Pulmonary artery endothelial cell (primary cell): ENCODE measurements at regions not wholly inside any gene's neighbourhood (a gene's known extent, or its start where the extent isn't known, plus 50 kb on each side); places are given as distances from the start of the nearest gene placed in this dataset.

Experiments used
- DNase-seq: peaks from one replicate; pipeline ENCODE4 v3.0.0-alpha.2; 2011; ENCODE audit warnings: low read depth, low spot score

GRCh38 chr13:80284290-80284689, 56.6 kb downstream of the SPRY2 start:
- DNase-seq: no peak

- DNase-seq: no peak
Observed at GRCh38 chr13:80278706-80279105, 62.2 kb downstream of the SPRY2 start.

- peak; percentile 74 for DNase-seq
Observed at GRCh38 chr13:80276371-80277289, 64.3 kb downstream of the SPRY2 start.

- DNase-seq: no peak
Observed at GRCh38 chr13:80274643-80275042, 66.3 kb downstream of the SPRY2 start.

- no peak for DNase-seq
Observed at GRCh38 chr13:80273718-80274117, 67.2 kb downstream of the SPRY2 start.

- no peak for DNase-seq
Observed at GRCh38 chr13:80265348-80265747, 75.6 kb downstream of the SPRY2 start.

- no peak for DNase-seq
Observed at GRCh38 chr13:80263745-80264513, 77.0 kb downstream of the SPRY2 start.

- DNase-seq: no peak
Observed at GRCh38 chr13:80262051-80262695, 78.8 kb downstream of the SPRY2 start.

- DNase-seq: no peak
Observed at GRCh38 chr13:80259159-80259558, 81.8 kb downstream of the SPRY2 start.

- DNase-seq: no peak
Observed at GRCh38 chr13:80256352-80256932, 84.5 kb downstream of the SPRY2 start.

GRCh38 chr13:80255946-80256345, 85.0 kb downstream of the SPRY2 start:
- no peak for DNase-seq

GRCh38 chr13:80251403-80251802, 89.5 kb downstream of the SPRY2 start:
- DNase-seq: no peak

GRCh38 chr13:80250213-80250810, 90.6 kb downstream of the SPRY2 start:
- no peak for DNase-seq

GRCh38 chr13:80249516-80250212, 91.3 kb downstream of the SPRY2 start:
- no peak for DNase-seq

GRCh38 chr13:80245162-80245733, 95.7 kb downstream of the SPRY2 start:
- no peak for DNase-seq

GRCh38 chr13:80244574-80244973, 96.4 kb downstream of the SPRY2 start:
- no peak for DNase-seq

- DNase-seq: no peak
Observed at GRCh38 chr13:80242728-80243427, 98.0 kb downstream of the SPRY2 start.

GRCh38 chr13:80239571-80240255, 101.2 kb downstream of the SPRY2 start:
- DNase-seq: no peak

- DNase-seq: no peak
Observed at GRCh38 chr13:80239116-80239515, 101.8 kb downstream of the SPRY2 start.
